Embryonic facial prominence (tissue), 1 donor: ENCODE measurements at regions not wholly inside any gene's neighbourhood (a gene's known extent, or its start where the extent isn't known, plus 50 kb on each side); places are given as distances from the start of the nearest gene placed in this dataset.

Experiments used
- DNase-seq: peaks from one replicate; pipeline ENCODE4 v3.0.0-alpha.2; 2016; ENCODE audit errors: extremely low spot score

DNA sequence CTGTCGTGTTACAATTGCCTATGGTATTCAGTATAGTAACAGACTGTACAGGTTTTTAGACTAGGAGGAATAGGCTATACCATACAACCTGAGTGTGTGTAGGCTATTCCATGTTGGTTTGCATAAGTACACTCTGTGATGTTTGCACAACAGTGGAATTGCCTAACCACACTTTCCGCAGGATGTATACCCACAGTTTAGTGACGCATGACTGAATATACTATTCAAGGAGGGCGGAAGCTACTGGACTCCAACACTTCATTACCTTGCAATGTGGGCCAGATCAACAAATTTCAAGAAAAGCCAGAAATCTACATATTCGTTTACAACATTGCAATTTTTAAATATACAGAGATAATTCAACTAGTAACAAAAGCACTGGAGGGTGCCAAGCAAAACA lies 317.2 kb downstream of the PDGFC start:
- DNase-seq = no peak

GRCh38 chr4:156643826-156644225 lies 327.8 kb downstream of the PDGFC start:
- DNase-seq = no peak

- DNase-seq = no peak
Measured at GRCh38 chr4:156642161-156642560, 329.4 kb downstream of the PDGFC start.

DNA sequence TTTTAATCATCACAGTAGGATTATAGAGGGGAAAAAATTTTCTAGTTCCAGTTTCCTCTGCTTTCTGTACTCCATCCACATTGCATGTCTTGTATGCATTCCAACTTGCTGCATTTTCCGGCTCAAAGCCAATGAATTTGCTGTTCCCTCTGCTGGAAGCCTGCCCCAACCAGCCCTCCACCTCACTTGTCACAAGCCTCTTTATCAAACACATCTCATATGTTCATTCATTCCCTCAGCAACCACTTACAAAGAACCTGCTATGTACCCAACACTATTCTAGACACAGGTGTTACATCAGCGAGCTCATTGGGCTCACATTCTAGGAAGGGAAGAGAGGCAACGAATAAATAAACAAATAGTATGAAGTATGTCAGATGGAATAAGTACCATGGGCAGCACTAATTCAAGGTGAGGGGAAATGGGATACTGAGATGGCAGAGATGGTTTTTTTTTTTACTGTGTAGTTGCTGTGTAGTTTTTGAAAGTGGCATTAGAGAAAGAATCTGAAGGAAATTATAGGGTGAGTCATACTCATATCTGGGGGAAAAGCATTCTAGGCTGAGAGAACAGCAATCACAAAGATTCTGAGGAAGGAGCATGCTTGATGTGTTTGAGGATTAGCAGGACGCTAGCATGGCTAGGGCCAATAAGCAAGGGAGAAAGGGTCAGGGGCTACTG lies 332.5 kb downstream of the PDGFC start:
- no peak for DNase-seq

DNA sequence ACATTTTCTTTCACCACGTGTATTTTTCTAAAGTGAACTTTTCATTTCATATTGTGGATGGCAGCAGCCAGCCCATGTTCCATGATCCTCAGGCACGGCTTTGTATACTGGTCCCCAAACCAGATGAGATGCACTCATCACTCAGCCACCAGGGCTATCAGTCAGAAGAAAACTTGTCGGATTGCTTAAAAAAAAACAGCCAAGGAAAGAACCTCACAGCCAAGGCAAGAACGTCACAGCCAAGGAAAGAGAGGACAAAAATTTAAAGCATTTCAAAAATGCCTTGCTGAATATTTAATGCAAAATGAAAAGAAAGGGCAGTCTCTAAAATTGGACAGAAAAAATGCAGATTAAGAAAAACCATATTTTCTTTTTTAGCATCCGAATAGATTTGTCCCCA lies 333.3 kb downstream of the PDGFC start:
- DNase-seq = no peak

- DNase-seq = no peak
Measured at GRCh38 chr4:156636381-156636780, 335.2 kb downstream of the PDGFC start.

DNA sequence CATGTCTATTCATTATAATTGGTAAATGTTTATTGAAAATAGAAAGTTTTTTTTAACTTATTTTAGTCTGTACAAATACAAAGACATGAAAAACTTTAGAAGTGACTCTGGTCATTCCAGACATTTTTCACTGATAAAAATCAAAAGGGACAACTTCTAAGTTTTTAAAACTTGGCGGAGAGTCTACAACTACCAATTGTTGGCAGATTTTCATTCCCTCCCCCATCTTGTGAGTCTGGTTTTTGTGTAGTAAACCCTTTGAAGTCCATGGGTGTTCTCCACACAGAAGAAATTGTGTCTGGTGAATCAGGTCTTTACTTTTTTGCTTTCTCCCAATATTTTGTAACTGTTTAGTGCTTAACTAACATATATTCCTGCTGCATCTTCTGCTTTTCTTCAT lies 336.5 kb downstream of the PDGFC start:
- no peak for DNase-seq

DNA sequence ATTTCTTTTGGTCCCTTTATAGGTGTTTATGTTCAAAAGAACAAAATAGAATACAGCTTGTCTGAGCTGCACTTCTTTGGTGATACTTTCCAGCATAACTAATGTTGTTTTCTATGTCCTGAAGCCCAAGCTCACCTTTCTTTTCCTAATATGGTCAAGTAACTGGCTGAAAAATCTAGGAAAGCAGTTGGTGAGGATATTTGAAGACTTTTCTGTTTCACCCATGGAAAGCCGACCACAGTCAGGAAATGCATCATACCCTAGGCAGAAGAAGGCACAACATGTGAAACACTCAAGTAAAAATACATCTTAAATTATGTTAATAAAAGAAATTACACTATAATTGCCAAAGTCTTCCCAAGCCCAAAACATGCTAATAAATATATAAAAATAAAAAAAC lies 337.0 kb downstream of the PDGFC start:
- DNase-seq = no peak

GRCh38 chr4:156633847-156634246 lies 337.8 kb downstream of the PDGFC start:
- DNase-seq = no peak

- no peak for DNase-seq
Measured at GRCh38 chr4:156628858-156629257, 342.7 kb downstream of the PDGFC start.

- DNase-seq = no peak
Measured at GRCh38 chr4:156623376-156623775, 348.2 kb downstream of the PDGFC start.

- DNase-seq = no peak
Measured at GRCh38 chr4:156620786-156621185, 350.8 kb downstream of the PDGFC start.

DNA sequence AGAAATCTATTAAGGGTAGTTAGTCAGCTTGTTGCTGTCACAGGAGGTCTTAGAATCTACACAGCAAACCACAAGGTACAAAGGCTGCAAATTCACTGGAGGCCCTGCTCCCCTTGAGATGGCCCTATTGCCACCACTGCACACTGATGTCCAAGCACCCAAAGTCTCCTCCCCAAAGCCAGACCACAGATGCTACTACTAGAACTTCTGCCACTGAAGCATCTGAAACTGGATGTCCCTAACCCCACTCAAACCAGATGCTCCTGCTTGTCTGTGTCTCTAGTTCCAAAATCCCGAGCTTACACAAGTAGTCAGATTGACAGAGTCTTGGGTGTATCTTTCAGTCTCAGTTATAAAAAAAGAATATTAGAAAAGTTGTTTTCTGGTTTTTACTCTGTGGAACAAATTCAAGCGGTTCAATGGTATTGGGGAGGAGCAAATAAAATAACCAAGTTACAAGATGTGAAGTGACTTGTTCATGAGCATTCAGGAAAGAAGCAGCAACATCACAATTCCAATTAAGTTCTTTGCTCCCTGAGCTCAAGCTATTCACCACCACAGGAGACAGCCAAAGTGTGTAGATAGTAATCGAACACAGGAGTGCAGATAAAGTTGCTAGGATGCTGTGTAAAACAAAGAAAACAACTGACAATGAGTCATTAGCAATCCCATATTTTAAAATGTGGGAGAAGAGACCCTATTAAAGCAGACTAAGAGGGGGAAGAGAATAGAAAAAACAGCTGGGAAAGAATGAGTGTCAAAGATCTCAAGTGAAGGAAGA lies 352.3 kb downstream of the PDGFC start:
- no peak for DNase-seq

DNA sequence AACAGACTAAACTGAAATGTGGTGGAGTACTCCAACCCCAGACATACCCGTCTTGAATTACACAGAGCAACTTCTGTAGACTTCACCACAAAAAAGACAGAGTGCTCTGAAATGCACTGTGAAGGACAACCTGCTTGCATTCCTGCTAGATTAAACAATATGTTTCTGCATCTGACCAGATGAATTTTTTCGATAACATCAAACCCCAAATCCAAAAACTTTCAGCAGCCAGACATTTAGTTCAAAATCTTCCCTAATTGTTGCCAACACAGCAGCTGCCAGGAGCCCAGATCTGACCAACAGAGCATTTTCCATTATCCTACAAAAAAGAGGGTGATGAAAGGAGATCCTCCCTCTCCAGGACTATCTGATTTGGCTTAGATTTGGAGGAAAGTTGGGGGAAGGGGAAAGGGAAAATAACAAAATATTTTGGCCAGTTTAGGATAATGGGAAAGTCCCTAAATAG lies 356.5 kb downstream of the PDGFC start:
- no peak for DNase-seq

GRCh38 chr4:156614536-156614935 lies 357.1 kb downstream of the PDGFC start:
- DNase-seq = no peak

DNA sequence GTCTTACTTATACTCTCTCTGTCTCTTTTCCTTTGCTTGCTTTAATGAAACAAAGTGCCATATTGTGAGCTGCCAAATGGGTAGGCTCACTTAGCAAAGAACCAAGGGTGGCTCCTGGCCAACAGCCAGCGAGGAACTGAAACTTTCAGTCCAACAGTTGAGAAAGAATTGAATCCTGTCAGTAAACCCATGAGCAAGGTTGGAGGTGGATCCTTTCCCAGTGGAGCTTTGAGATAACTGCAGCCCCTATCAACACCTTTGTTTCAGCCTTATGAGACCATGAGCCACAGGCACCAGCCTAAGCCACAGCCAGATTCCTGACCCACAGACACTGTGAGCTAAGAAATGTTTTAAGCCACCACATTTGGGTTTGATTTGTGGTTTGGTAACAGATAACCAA lies 362.2 kb downstream of the PDGFC start:
- DNase-seq = no peak

GRCh38 chr4:156608651-156609050 lies 362.9 kb downstream of the PDGFC start:
- no peak for DNase-seq

GRCh38 chr4:156607478-156607857 lies 364.1 kb downstream of the PDGFC start:
- DNase-seq = no peak

GRCh38 chr4:156606554-156607477 lies 364.8 kb downstream of the PDGFC start:
- DNase-seq = no peak

DNA sequence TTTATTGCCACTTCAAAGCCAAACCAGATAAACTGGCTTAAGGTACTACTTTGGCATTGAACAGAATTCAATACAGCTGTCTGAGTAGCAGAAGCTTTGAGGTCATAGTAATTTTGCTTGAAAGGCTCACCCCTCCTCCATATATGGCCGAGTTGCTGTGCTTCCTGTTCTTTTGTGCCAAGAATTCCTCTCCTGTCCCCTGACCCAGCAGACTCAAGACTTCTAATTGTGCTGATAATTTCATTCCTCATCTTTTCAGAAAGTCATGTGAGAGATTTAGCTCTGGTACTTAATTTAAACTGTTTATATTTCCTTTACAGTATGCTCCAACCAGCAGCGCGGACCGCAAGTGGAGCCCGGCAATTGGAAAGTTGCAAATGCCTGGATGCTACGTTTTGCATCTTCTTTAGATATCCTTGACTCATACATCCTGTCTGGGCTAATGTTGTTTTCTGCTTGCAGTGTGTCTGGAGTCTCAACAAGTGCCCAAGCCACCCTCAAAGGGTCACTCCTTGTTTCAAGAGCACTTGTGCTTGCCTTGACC lies 373.4 kb downstream of the PDGFC start:
- no peak for DNase-seq

DNA sequence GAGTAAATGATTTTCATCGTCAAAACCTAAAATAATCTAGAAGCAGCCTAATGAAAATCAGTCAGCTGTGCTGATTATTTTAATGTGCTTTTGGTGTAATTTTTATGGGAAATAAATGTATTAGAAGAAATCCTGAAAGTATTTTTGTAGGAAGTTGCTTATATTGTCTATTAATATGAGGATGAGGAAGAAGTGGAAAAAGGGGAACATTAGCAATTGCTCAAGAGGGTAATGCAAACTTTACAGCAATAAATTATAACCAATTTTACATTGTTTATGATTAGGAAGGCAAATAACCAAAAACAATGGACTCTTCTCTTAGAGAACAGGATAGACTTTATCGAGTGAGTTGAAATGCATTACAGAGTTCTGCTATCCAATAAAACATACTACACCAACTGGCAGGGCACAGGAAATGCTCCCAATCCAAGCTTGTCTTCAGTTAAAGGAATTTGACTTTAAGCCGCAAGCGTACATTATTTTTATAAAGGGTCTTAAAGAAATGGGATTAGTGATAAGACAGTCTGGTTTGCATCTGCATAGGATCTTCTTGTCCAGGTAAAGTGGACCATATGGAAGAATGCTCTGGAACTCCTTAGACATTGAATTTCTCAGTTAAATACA lies 374.8 kb downstream of the PDGFC start:
- DNase-seq = no peak

- no peak for DNase-seq
Measured at GRCh38 chr4:156596026-156596425, 375.6 kb downstream of the PDGFC start.
